ENCODE measurements at regions not wholly inside any gene's neighbourhood (a gene's known extent, or its start where the extent isn't known, plus 50 kb on each side); places are given as distances from the start of the nearest gene placed in this dataset.

DNA sequence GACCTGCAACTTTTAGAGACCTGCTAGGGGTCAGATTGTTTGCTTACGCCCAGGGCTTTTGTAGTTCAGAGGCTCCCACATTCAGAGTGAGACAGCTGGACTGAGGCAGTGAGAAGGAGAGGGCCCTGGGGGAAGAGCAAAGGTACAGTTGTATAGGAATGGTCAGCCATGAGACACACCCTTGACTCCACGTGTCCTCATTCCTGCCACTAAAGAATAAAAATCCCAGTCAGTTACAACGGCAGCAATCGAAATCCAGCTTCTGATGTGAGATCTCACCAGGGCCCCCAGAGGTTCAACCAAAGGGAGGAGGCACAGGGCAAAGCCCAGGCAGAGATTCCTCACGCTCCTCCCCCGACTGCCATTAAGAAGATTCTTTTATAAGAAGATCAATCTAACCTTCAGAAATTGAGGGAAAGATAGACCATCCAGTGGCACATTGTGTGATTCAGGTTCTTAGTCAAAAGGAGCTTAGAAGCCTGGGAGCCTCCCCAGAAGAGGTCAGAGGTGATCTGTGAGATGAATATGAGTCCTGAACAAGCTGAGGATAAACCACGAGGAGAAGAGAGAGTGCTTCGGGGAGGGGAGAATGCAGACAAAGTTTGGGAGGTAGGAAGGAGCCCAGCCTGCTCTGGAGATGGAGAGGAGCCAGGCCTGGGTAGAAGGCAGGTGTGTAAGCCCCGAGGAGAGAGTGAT lies 317.0 kb downstream of the CYP26B1 start:
- DNase-seq: no peak

GRCh38 chr2:71829008-71829407 lies 318.7 kb downstream of the CYP26B1 start:
- DNase-seq: no peak

GRCh38 chr2:71827973-71828372 lies 319.7 kb downstream of the CYP26B1 start:
- no peak for DNase-seq

- no peak for DNase-seq
These were observed 320.1 kb downstream of the CYP26B1 start for GRCh38 chr2:71827524-71827901.

DNA sequence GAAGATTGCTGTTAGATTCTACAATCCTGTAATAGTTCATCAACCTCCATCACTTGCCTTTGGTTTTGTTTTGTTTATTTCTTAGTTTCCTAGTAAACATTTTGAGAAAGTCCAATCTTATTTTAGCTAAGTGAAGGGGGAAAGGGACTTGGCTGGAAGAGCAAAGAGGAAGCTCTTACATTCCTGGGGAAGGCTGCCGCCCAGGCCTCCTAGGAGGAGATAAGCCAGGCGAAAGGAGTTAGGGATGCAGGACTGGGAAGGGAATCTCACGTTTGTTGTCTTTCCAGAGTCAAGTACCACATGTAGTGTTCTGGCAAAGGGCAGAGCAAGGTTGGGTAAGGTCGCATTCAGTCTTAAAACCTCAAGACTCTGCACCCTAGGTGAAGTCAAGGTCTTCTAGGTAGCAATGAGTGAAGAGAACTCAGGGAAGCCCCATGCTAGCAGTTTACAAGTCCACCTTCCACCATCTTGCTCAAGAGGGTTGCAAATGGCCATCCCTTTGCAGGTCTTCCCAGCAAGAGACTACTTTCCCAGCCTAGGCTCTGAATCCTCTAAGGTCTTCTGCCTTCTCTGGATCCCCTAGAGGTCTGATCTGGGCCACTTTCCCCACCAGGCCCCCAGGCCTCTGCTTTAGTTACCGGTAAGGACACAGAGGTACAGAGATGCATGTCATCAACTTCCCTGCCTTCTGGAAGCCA lies 320.7 kb downstream of the CYP26B1 start:
- no peak for DNase-seq

GRCh38 chr2:71826299-71826698 lies 321.4 kb downstream of the CYP26B1 start:
- no peak for DNase-seq

- no peak for DNase-seq
These were observed 323.2 kb downstream of the CYP26B1 start for GRCh38 chr2:71824436-71824835.

DNA sequence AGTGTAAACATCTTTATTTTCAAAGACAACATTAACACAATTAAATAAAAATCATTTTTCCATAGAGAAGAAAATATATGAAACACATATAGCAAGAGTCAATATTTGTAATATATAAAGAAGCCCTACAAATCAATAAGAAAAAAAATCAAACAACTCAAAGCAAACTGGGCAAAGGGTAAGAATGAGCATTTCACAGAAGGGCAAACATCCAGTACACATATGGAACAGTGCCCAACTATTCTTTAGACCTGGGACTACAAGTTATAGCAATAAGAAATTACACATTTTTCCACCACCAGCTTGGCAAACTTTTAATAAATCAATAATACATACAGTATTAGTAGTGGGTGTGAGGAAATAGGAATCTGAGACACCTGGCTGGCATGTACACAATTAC lies 324.1 kb downstream of the CYP26B1 start:
- no peak for DNase-seq

DNA sequence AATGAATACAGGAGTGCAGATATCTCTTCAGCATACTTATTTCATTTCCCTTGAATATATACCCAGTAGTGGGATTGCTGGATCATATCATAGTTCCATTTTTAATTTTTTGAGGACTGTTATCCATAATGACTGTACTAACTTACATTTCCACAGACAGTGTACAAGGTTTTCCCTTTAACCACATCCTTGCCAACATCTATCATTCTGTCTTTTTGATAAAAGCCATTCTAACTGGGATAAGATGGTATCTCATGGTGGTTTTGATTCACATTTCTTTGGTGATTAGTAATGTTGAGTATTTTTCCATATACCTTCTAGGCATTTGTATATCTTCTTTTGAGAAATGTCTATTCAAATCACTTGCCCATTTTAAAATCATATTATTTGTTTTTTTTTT lies 325.2 kb downstream of the CYP26B1 start:
- no peak for DNase-seq

GRCh38 chr2:71821856-71822255 lies 325.8 kb downstream of the CYP26B1 start:
- DNase-seq: no peak

DNA sequence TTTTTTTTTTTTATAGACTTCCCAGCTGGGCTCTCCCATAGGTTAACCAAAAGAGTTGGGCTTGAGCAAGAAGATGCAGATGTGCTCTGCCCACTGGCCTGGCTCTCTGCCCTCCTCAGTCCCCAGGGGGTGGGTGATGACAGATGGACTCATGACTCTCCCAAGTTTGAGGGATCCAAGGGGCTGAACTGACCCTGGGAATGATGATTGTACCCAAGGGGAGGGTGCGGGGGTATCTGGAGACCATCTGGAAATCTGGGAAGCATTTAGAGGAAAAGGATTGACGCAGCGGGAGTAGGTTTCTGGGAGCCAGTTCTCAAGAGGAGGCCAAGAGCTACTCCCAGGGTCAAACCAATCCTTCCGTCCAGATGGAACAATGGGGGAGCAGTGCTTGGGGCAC lies 330.8 kb downstream of the CYP26B1 start:
- no peak for DNase-seq

DNA sequence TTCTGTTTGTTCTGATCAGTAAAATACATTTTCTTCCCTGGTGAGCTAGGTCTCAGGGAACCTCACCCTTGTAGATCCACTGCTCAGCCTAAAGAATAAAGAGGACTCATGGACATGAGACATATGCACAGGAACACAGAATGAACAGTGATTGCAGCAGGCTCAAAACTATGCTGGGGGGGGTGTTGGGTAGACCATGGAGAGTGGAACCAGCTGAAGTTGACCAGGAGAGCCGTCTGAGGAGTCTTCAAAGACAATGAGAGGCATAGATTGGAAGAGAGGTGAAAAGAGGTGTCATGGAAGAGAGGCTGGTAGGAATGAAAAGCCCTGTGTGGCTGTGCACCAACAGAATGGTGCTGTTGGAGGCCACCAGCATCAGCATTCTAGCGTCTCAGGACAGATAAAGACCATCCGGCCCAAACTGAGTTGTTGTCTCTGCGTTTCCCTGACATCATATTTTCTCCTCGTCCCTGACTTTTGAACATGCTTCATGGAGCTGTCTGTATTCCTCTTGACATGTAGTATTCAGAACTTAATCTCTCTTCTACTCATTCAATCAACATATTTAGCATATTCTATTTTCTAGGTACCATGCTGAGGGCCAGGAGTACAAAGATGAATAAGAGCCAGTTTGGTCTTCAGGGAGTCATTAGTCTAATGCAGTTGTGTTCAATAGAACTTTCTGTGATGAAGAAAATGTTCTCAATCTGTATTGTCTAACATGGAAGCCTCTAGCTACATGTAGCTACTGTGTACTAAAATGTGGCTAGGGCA lies 331.8 kb downstream of the CYP26B1 start:
- DNase-seq: no peak

DNA sequence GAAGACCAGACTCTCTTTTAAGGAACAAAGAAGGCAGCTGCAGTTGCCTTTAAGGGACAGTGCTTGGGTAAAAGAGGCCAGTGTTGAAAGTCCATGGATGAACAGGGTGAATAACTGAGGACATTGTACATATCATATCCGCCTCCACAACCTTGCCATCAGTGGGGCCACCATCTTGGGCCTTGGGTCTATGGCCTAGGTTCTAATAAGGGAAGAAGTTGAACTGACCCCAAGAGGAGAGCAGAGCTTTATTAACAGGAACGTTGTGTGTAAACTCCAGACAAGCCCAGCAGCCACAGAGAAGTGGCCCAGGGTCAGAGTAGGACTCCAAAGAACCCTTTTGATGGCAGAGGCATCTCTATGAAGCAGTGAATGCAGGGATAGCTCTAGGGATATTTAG lies 332.8 kb downstream of the CYP26B1 start:
- DNase-seq: no peak

- DNase-seq: no peak
These were observed 333.7 kb downstream of the CYP26B1 start for GRCh38 chr2:71813807-71814470.

- no peak for DNase-seq
These were observed 334.3 kb downstream of the CYP26B1 start for GRCh38 chr2:71813315-71813714.

DNA sequence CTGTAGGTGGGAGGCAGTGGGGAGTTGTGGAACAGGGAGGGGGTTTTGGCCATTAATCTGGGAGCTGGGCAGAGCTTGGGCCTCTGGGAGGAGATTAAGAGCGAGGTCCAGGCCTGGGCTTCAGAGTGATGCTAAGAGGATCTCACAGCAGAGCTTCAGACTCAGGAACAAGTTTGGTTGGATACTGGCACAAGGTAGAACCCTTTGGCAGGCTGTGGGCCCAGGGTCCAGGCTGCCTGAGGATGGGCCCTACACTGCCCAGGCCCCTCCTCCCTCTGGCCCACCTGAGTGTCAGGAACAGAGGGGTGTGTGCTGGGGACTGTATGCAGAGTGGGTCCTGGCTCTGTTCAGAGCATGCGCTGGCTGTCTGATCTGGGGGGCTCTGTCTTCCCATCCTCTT lies 334.9 kb downstream of the CYP26B1 start:
- no peak for DNase-seq

- DNase-seq: no peak
These were observed 335.9 kb downstream of the CYP26B1 start for GRCh38 chr2:71811726-71812125.

- no peak for DNase-seq
These were observed 336.5 kb downstream of the CYP26B1 start for GRCh38 chr2:71811157-71811556.

DNA sequence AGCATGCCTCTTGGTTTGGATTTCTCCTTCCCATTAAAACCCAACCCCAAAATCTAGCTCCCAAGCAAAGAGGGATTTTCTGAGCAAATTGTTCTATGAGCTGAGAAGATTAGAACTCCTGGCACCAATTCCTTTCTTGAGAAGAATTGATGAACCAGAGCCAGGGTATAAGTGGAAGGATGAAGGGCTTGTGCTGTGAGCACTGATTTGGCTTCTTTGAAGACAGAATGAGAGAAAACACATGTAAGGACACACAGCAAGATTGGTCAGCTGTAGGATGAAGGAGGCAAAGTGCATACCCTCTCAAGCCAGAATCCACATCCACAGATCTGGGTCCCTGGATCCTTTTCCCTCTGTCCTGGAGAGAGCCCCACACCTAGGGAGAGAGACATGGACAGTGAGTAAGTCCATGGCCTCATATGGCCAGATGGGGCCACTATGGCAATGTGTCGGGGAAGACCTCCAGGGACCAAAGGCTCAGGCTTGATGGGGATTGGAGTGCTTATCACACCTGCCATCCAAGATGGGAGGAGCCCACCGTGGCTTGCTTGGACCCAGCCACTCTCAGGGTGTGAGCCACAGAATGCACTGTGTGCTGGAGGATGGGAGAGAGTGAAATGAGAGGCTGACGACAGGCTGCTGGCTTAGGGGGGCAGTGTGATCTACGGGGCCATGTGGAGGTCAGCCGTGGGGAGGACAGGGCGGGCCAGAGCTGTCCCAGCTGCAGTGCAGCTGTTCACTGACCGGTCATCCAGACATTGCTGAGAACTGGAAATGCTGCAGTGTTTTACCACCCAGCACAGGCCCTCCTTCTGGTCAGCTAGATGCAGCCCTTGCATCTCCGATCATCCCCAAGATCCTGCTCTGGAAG lies 339.8 kb downstream of the CYP26B1 start:
- DNase-seq: no peak

GRCh38 chr2:71806432-71806831 lies 341.2 kb downstream of the CYP26B1 start:
- DNase-seq: no peak

- DNase-seq: no peak
These were observed 343.3 kb downstream of the CYP26B1 start for GRCh38 chr2:71804281-71804751.

- no peak for DNase-seq
These were observed 344.3 kb downstream of the CYP26B1 start for GRCh38 chr2:71803398-71803797.
